HG03565 (cell line): ENCODE measurements at regions not wholly inside any gene's neighbourhood (a gene's known extent, or its start where the extent isn't known, plus 50 kb on each side); places are given as distances from the start of the nearest gene placed in this dataset.

Experiments used
- ATAC-seq: cut with Tn5 transposase; IDR thresholded peaks from one replicate; pipeline ENCODE4 v1.9.1; 2021; ENCODE audit warnings: mild to moderate bottlenecking, moderate library complexity; ENCODE audit not compliant: unreplicated experiment

DNA sequence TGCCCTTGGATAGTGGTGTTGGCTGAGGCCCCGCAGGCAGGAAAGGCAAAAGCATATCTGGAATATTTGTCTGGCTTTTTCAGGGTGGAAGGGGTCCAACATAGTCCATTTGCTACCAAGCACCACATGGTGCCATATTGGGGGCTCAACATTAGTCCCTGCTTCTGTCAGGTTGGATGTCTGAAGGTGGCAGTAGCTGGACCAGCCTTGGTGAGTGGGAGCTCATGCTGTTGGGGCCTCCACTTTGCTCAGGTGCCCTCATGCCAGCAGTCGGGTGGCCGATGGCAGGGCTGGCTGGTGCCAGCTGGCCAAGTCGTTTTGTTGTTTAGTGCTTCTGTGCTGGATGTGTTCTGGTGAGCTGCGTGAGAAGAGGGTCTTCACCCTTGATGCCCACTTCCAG is 135.3 kb downstream of the PAPOLA start:
- no peak for ATAC-seq

DNA sequence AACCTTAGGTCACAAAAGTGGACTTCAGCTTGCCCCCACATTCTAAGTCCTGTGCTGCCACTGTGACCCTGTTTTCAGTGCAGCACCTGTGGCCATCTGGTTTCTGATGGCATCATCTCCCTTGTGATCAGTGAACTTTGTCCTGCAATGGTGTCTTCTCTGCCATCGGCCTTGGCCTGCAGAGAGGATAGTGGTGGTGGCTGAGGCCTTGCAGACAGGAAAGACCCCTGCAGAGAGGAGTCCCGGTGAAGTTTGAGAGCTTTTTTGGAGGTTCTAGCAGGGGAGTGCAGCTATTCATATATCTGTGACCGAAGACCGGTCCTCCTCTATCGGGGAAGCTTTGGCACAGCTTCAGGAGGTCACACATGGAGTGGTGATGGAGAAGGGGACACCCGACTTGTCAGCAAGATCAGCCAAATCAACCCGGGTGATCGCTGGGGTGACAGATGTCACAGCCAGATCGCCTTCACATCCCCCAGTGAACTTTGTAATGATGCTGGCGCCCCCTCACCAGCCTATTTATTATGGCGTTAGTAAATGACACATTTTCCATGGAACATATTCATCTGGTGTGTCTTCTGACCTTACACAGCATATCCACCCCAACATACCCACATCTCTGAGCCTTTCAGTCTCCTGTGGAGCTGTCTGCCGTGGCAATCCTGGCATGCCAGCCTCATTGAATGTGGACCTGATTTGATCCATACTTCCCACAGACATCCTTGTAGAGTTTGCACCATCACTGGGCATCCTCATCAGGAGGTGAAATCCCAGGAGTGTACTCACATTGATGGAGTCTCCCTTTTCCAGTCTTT is 136.1 kb downstream of the PAPOLA start:
- no peak for ATAC-seq

DNA sequence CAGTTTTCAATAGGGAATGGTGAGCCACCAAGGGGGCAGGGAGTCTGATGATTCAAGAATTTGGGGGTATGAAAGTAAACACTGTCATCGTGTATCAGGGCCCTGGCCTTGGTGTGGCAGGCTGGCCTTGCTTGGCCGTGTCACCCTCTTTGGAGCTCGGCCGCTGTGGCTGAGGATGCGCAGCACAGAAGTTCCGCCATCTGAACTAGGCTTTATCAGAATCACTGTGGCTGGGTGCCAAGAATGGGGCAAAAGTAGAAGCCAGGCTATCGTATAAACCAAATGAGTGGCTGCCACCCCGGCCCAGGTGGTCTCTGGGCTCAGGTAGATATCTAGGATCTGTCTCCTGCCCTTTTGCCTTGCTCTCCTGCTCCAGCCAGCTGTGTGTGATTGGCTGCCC is 137.4 kb downstream of the PAPOLA start:
- ATAC-seq: no peak

DNA sequence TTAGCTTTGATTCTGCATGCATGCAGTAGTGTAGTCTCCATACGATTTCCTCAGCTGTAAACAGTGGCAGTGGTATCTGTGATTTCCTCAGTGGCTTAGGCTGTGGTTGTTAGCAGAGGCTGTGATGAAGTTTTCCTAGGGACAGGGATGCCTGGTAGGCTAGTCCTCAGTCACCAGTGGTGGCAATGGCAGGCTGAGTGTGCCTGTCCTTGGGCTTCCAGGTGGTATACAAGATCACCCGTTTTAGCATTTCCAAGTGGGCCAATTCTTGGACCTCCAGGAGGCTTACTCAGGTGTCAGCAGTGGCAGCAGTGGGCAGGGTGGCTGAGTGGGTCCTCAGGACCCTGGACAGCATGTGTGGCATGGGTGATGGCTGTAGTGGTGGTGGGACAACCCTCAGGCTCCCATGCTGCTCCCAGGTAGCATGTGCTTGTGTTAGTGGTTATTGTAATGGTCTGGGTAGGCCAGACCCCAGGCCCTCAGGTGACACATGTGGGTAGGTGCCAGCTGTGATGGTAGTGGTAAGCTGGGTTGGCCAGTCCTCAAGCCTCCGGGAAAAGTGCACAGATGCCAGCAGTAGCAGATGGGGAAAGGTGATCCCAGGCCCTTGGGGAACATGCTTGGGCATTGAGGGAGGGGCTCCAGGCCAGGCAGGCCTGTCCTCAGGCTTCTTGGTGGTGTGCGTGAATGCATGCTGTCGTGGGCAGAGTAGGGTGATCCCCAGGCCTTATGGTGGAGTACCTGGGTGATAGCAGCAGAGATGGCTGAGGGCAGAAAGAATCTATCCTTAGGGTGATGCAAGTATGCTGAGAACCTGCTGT is 146.5 kb downstream of the PAPOLA start:
- no peak for ATAC-seq

DNA sequence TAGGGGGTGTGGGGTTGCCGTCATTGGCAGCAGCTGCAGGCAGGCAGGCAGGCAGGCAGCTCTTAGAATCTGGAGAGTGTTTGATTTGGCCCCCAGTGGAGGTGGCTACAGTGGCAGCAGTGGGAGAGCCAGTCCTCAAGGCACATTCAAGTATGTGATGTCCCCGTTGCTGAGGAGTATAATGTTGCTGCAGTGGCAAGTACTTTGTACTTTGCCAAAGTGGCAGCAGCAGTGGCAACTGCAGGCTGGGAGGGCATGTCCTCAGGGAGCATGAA is 147.1 kb downstream of the PAPOLA start:
- no peak for ATAC-seq

DNA sequence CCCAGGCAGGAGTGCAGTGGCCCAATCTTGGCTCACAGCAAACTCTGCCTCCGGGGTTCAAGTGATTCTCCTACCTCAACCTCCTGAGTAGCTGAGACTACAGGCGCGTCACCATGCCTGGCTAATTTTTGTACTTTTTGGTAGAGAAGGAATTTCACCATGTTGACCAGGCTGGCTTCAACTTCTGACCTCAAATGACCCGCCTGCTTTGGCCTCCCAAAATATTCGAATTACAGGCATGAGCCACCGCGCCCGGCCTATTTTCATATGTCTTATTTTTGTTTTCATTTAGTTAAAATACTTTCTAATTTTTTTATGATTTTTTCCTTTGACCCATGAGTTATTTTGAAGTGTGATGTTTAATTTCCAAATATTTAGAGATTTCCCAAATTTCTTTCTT is 143.6 kb upstream of the VRK1 start:
- ATAC-seq: no peak

DNA sequence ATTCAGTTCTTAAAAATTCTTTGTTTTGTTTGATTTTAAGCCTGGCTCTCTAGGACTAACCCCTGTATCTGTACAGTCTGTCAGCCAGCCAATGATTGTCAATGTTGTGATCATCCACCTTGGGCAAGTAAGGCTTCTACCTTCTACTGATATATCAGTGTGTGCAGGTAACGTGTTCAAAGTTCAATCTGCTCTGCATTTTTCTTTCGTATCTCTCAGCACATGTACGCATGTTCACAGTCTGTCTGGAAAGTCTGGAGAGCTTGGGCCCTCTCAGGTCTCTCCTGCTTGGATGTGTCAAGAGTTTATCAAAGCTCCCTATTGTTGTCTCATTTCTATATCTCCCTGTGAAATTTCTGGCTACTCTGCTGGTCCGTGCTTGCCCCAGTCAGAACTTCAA is 138.6 kb upstream of the VRK1 start:
- ATAC-seq: no peak

DNA sequence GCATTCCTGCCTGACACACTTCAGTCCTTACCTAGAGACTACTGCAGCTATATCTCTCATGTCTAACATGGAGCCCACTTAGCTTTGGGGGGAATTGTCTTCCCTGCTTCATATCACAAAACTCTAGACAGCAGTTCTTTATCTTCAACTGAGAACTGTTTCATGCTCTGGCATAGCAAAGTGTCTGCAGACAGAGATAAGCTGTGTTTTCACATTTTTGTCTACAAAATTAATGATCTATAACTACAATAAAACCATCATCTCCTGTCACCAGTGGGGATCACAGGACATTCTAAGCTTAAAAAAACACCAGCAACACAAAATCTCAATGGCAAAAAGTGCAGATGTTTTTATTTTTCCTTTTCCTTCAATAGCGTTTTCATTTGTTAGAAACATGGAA is 137.1 kb upstream of the VRK1 start:
- ATAC-seq: no peak

DNA sequence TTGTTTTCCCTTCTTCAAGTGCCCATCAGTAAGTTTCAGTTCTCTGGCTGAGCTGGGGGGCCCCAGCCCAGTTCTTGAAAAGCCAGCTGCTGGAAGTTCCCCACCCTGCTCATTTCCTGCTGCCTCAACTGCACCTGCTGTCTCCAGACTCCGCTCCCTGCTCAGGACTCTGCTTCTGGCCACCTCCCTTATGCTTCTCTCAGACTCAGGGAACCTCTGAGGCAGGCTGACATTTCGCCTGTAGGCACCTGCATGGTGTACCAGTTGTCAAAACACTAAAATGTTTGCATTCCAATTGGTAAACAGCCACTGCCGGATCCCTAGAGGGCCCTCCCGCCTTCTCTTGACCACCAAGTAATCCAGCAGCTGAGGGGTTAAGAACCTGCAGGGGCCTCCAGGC is 136.5 kb upstream of the VRK1 start:
- ATAC-seq: no peak

DNA sequence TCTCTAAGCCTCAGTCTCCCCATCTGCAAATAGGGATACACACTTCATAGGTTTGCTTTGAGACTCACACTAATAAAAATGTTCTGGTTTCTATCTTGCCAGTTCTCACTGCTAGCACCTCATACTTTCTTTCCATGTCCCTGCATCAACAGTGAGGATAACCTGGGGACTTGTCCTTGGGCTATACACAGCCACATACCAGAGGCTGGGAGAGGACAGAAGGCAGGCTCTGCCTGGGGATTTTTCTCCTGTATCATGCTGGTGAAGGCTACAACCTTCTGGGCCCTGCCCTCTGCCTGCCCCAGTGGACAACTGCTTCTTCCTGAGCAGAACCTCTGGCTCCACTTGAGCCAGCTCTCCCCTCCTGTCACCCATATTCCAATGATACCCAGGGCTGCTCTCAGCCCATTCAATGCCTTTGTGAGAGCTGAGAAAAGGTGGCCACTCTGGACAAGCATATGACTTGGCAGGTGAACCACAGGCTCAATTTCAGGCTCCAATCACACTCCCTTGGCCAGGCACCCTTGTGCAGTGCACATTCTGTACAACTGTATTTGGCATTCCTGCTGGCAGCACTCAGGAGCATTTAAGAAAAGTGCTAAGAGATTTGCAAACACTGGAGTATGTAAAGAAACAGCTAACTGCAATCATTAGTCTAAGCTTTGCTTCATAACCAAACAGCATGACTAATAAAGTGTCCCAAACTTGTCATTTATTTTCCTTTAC is 135.8 kb upstream of the VRK1 start:
- no peak for ATAC-seq

DNA sequence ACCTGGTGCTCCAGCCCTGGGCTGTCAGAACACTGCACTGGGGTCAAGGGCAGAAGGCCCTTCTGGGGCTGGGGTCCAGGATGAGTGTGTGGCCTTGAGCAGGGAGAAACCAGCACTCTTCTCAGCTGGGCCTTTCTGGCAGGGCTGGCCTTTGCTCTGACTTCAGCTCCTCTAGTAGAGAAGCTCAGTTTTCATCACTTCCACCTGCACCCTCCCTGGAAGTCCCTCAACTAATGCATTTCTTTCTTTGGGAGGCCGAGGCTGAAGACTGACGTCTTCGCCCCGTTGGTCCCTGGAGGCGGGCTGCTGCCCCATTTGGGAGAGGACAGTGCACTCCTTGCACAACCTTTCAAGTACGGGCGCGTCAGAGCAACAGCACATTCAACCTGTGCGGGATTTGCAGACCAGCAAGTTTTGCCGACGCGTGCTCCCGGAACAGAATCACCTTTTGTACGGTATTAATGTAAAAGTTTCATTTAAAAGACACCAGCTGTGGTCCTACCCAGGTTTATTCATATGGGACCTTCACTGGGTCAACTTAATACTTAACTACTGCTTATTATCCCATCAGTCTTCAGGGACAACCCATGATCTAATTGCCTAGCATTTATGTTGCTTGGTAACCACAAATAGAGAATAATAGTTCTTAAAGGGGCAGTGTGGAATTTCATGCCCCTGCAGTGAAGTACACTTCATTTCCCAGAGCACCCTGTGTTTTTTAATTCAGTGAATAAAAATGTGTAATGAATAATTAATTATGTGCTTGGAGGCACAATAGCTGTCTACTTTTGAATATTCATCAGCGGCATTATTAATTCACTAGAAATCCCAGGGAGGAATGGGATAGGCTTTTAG is 134.8 kb upstream of the VRK1 start:
- no peak for ATAC-seq

DNA sequence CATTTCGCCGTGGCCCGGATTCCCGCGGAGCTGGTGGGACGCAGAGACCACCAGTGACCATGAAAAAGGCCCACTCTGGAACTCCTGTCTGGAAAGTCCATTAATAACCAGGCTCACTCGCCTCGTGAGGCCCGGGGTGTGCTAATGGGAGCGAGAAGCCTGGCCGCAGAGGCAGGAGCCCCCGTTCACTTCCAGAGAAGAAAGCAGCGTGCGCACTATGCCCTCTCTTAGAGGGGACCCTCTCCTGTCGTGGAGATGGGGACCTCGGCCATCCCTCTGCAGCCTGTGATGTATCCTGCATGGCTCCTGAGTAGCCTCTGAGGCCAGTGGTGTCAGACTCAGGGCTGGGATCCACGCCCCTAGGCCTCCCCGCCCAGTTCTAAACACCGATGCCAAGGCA is 134.1 kb upstream of the VRK1 start:
- ATAC-seq: no peak

DNA sequence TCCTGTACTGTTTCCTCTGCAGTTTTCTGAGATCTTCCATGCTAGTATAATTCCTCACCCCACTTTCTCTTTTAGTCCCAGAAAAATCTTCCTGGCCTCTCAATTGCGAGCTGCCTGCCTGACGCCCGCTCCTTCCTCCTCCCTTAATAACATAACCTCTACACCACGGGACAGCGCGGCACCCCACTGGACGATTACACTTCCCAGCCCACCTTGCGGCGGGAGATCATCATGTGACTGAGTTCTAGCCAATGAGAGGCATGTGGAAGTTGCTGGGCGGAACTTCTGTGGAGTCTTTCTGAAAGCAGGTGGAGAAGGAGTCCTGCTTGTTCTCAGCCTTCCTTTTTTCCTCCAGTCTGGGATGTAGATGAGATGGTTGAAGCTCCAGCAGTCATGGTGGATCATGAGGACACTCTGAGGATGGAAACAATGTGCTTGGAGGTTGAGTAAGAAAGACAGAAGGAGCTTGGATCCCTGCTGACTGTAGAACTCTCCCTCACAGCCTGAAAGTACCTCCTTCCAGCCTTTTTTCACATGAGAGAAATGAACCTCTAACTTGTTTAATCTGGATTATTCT is 133.6 kb upstream of the VRK1 start:
- ATAC-seq: no peak

DNA sequence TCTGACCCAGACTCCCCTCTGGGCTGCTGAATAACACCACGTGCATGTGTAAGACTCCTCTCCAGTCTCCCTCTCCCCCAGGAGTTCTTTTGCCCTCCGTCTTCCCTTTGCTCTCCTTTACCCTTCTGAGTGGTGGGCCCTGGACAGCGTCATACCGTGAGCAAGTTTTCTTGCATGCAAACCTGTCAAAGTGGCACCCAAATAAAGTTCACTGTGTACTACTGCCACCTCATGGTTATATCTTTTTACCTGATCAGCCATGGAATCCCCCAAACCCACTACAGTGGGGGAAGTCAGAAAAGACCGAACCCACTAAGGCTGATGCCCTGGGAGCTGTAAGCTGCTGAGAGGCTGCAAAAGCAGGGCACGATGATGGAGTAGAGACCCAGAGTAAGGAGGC is 131.1 kb upstream of the VRK1 start:
- no peak for ATAC-seq

DNA sequence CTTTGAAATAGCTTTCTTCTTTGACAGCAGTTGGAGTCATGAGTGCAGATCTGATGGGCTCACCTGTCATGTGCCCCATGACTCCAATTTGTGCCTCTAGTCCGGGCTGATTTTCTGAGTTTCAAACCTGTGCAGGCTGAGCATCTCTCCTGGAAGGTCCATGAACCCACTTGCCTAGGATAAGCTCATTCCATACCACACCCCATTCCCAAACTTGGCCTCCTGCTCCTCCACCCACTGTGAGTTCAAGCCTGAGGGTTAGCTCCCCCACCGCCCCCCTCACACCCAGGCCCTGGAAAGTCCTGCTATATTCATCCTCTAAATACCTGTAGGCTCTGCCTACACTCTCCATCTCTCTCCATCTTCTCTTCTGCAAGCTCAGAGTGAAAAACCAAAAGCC is 126.8 kb upstream of the VRK1 start:
- ATAC-seq: no peak

DNA sequence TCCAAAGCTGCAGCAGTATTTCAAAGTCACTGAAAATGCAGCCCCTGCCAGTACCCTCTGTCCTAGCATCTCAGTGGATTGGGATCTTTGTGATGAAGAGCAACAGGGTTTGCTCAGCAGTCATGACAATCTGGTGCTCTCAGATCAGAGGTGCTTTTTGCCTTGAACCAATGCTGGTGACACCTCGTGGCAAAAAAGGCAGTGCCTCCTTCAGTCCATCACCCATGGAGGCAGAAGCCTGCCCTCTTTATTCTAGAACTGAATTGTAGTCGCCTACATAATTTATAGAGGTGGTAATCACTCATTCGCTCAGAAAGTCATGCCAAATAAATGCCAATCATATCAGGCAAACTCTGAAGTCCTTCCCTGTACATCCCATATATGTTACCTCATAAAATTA is 126.0 kb upstream of the VRK1 start:
- ATAC-seq: no peak

DNA sequence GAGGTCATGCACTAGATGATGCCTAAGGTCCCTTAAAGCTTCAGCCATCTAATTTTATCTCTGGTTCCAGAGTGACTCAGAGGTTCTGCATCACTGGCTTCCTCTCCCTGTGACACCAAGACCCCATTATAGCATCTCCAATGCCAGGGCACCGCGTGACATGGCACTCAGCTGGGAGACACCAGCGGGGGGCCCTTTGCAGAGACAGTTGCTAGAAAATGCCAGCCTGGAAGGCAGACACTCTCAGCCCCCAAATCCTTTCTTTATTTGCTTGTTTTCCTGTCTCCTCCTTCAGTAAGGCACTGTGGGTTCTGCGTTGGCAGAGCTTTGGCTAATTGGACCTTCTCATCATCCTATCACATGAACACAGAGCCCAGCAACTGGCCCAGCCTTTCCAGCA is 123.5 kb upstream of the VRK1 start:
- no peak for ATAC-seq

DNA sequence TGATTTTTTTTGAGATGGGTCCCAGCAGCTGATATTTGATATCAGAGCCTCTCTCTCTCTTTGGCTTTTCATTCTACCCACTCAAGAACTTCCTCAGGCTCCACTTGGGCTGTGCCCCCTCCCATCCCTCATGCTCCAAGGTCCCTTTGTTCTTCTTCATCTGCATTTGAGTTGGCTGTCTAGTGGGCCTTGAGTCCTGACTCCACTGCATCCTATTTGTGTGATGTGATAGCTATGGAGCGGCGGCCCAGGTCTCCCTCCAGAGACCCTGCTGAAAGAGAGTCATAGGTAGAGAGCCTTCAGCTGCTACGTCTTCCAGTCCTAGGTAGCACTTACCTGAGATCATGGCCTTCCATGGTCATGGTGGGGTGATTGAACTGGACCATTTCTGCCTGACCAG is 123.1 kb upstream of the VRK1 start:
- ATAC-seq: no peak

DNA sequence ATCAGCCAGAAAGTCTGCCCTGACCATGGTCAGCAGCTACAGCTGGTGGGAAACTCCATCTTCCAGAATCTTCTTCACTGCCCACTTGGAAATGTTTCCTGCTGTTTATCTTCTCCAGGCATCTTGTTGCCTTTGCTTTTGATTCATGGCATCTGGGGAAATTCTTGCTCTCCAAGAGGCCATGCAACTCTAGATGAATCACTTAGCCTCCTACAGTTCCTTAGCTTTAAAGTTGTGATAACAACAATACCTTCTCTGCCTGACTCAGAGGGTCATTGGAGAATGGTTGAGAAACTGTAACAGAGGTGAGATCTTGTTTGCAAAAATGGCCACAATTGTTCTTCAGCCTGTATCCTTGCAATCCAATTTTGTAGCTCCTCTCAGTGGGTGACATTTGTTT is 121.0 kb upstream of the VRK1 start:
- ATAC-seq: no peak

DNA sequence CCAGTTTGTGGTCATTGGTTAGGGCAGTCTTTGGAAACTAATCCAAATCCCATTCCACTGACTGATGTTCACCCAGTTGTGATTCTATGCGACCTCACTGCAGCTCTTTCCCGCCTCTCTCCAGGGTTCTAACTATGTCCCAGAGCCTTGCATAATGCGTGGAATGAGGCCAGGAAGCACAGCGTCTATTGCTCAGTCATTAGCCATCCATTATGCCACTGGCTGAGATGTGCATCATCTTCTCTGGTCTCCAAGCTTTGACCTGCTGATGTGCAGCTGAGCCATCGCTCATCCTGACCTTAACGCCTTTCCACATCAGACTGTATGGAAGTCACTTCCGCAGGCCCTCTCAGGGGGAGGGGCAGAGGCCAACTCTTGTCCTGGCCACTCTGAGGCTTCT is 115.4 kb upstream of the VRK1 start:
- no peak for ATAC-seq

DNA sequence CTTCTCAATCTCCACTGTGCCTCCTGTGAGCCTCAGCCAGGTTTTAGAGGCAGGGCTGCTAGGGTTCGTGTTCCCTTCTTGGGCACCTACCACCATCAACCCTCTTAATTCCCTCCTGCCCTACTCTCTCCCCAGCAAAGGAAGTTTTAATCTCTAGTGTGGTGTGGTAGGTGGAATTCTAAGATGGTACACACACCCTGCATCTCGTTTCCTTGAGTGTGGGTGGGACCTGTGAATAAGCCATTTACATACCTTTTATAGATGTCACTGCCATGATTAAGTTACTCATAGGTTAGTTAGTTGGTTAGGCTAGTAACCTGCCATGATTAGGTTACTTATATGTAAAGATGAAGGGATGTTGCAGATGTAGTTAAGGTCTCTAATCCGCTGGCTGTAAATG is 114.8 kb upstream of the VRK1 start:
- ATAC-seq: no peak
